ENCODE measurements at regions not wholly inside any gene's neighbourhood (a gene's known extent, or its start where the extent isn't known, plus 50 kb on each side); places are given as distances from the start of the nearest gene placed in this dataset.

DNA sequence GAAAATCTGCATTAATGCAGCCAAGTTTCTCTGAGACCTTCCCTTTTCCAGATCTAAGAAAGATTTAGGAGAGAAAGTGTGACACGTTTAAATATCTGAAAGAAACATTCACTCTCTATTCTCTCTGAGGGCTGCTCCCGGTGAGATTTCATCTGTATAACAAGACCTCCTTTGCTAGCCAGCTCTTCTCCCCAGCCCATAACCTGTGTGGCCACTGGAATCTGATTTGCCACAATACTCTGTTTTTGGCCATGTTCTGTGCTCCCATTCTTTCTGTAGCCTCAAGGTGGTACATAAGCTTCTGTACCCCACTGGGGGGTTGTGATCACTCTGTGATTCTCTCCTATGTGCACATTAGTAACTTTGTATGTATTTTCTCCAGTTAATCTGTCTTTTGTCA lies 291.0 kb upstream of the SEMA6A start:
- H3K4me1 Mint-ChIP-seq: no peaks in the 10 kb centered on the region
- Histone ChIP-seq H3K9me3 (ENCODE audit: control insufficient read depth, insufficient read depth, low read length) (no peaks in the 10 kb centered on the region), H3K27ac (ENCODE audit: low read length) (no peak overlapping the region), H3K4me3 (ENCODE audit: low read length) (no peak overlapping the region), H3K27me3 (ENCODE audit: control insufficient read depth, insufficient read depth, low read length) (no peaks in the 10 kb centered on the region), H3K4me1 (ENCODE audit: control insufficient read depth, insufficient read depth, low read length) (no peaks in the 10 kb centered on the region), H3K36me3 (ENCODE audit: control insufficient read depth, insufficient read depth, low read length) (no peaks in the 10 kb centered on the region)
- no peak overlapping the region for H3K4me3 Mint-ChIP-seq
- no peak overlapping the region for H3K27ac Mint-ChIP-seq
- intact Hi-C loops (cut with micrococcal nuclease): no loop called here
- DNase-seq (no peak), ATAC-seq (no peak)
- 98% methylated on average over 2 of the region's 2 CpGs for WGBS (ENCODE audit: insufficient coverage)
- H3K27me3 Mint-ChIP-seq (ENCODE audit: low read depth in 2 of 2): no peaks in the 10 kb centered on the region
- H3K9me3 Mint-ChIP-seq: peaks cover 15 to 20% of the 10 kb centered on the region in 2 donors
- TF ChIP-seq, protein P1, sequence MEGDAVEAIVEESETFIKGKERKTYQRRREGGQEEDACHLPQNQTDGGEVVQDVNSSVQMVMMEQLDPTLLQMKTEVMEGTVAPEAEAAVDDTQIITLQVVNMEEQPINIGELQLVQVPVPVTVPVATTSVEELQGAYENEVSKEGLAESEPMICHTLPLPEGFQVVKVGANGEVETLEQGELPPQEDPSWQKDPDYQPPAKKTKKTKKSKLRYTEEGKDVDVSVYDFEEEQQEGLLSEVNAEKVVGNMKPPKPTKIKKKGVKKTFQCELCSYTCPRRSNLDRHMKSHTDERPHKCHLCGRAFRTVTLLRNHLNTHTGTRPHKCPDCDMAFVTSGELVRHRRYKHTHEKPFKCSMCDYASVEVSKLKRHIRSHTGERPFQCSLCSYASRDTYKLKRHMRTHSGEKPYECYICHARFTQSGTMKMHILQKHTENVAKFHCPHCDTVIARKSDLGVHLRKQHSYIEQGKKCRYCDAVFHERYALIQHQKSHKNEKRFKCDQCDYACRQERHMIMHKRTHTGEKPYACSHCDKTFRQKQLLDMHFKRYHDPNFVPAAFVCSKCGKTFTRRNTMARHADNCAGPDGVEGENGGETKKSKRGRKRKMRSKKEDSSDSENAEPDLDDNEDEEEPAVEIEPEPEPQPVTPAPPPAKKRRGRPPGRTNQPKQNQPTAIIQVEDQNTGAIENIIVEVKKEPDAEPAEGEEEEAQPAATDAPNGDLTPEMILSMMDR (IDR thresholded peaks at IDR 0.05): no peak
- no peaks in the 10 kb centered on the region for H3K36me3 Mint-ChIP-seq

DNA sequence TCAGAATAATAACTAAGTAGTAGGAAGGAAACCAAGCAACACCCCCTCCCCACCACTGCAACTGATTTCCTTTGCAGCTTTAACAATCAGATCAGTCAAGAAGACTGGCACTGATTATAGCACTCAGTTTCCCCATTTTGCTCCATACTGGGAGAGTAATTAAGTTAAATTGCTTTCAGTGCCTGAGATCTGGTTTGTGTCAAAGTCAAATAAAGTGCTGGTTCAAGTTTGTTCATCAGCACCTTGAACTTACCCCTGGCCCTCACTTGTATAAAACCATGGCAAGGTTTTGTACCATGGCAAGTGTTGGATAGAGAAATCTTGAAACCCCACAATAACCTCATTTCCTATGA lies 290.2 kb upstream of the SEMA6A start:
- no peak overlapping the region for H3K4me3 Mint-ChIP-seq
- H3K36me3 ChIP-seq (ENCODE audit: control insufficient read depth, insufficient read depth, low read length): no peaks in the 10 kb centered on the region
- H3K27me3 ChIP-seq (ENCODE audit: control insufficient read depth, insufficient read depth, low read length): no peaks in the 10 kb centered on the region
- H3K4me1 ChIP-seq (ENCODE audit: control insufficient read depth, insufficient read depth, low read length): no peaks in the 10 kb centered on the region
- TF ChIP-seq, protein P1 (IDR thresholded peaks at IDR 0.05): no peak
- no peaks in the 10 kb centered on the region for H3K36me3 Mint-ChIP-seq
- H3K27ac Mint-ChIP-seq: no peak overlapping the region
- intact Hi-C loops (cut with micrococcal nuclease): no loop called here
- DNase-seq: no peak
- no peak for ATAC-seq
- no peak overlapping the region for H3K27ac ChIP-seq (ENCODE audit: low read length)
- H3K9me3 Mint-ChIP-seq: peaks cover 11 to 20% of the 10 kb centered on the region in 2 donors
- H3K4me1 Mint-ChIP-seq: no peaks in the 10 kb centered on the region
- no peaks in the 10 kb centered on the region for H3K9me3 ChIP-seq (ENCODE audit: control insufficient read depth, insufficient read depth, low read length)
- no peak overlapping the region for H3K4me3 ChIP-seq (ENCODE audit: low read length)
- no peaks in the 10 kb centered on the region for H3K27me3 Mint-ChIP-seq (ENCODE audit: low read depth in 2 of 2)

DNA sequence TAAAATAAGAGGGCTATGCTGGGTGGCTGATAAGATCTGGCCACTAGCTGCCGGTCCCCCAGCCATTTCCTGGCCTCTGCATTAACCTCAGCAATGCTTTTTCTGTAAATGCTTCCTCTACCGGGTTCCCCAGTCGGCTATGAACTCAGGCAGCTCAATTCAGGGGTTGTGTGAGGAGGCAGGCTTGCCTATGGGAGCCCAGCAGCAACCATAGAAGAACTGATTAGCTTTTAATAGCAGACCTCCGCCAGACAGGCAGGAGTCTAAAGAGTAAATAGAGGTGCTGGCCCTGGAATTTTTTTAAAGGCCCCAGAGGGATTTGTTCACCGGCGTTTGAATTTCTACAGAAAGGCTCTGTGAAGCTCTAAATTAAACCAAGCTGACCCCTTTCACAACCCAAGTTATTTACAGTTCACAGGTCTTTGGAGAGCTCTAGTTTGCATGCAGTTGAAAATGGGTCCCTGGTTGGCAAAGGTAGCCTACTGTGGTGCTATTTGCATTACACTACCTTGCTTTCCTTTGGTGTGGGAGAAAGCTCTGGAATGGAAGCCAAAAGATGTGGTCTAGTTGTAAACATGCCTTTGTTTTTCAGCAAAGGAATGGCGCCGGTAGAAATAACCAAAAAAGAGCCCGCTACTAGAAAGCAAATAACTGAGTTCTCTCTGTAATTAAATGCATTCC lies 289.7 kb upstream of the SEMA6A start:
- Histone ChIP-seq H3K4me1 (ENCODE audit: control insufficient read depth, insufficient read depth, low read length) (no peaks in the 10 kb centered on the region), H3K9me3 (ENCODE audit: control insufficient read depth, insufficient read depth, low read length) (no peaks in the 10 kb centered on the region), H3K4me3 (ENCODE audit: low read length) (no peak overlapping the region), H3K27ac (ENCODE audit: low read length) (no peak overlapping the region), H3K27me3 (ENCODE audit: control insufficient read depth, insufficient read depth, low read length) (no peaks in the 10 kb centered on the region), H3K36me3 (ENCODE audit: control insufficient read depth, insufficient read depth, low read length) (no peaks in the 10 kb centered on the region)
- Mint-ChIP-seq H3K9me3 (peaks cover 11 to 19% of the 10 kb centered on the region in 2 donors), H3K27me3 (ENCODE audit: low read depth in 2 of 2) (no peaks in the 10 kb centered on the region), H3K36me3 (no peaks in the 10 kb centered on the region), H3K4me3 (no peak overlapping the region), H3K4me1 (no peaks in the 10 kb centered on the region), H3K27ac (no peak overlapping the region)
- intact Hi-C loops (cut with micrococcal nuclease): no loop called here
- 39% methylated on average over 6 of the region's 9 CpGs for WGBS (ENCODE audit: insufficient coverage)
- TF ChIP-seq, protein P1 (IDR thresholded peaks at IDR 0.05): no peak
- no peak for DNase-seq
- ATAC-seq: no peak
